Loucy (cell line): ENCODE measurements at regions not wholly inside any gene's neighbourhood (a gene's known extent, or its start where the extent isn't known, plus 50 kb on each side); places are given as distances from the start of the nearest gene placed in this dataset.
A peak's percentile ranks its signal among the peaks of the same experiment; 100 is the strongest.

Experiments
- H2AFZ ChIP-seq: fragments of 200-600 bp; sonication (generic); 2 replicates; pipeline ENCODE4 v1.6.0; 2016; ENCODE audit warnings: antibody characterized with exemption, mild to moderate bottlenecking, low read length, moderate library complexity
- H3F3A ChIP-seq: fragments of 200-600 bp; 2 replicates; pipeline ENCODE4 v1.6.0; 2016; ENCODE audit warnings: antibody characterized with exemption, low read depth, mild to moderate bottlenecking
- H3K27me3 ChIP-seq: fragments of 200-600 bp; sonication (generic); 2 replicates; pipeline ENCODE4 v1.6.1; 2014; ENCODE audit warnings: low read length, mild to moderate bottlenecking; ENCODE audit not compliant: insufficient read depth, poor library complexity, severe bottlenecking
- H3K36me3 ChIP-seq: fragments of 200-600 bp; sonication (generic); 2 replicates; pipeline ENCODE4 v1.6.1; 2016; ENCODE audit warnings: low read length; ENCODE audit not compliant: insufficient read depth
- H3K4me1 ChIP-seq: fragments of 200-600 bp; sonication (generic); 2 replicates; pipeline ENCODE4 v1.5.1; 2014; ENCODE audit warnings: low read length, mild to moderate bottlenecking; ENCODE audit not compliant: insufficient read depth, poor library complexity, severe bottlenecking
- H3K4me2 ChIP-seq: fragments of 200-600 bp; sonication (generic); 2 replicates; pipeline ENCODE4 v1.6.0; 2014; ENCODE audit warnings: antibody characterized with exemption, low read length, low read depth, mild to moderate bottlenecking; ENCODE audit not compliant: poor library complexity, severe bottlenecking
- H3K4me3 ChIP-seq: fragments of 200-600 bp; sonication (generic); 2 replicates; pipeline ENCODE4 v1.5.1; 2014; ENCODE audit warnings: low read length, mild to moderate bottlenecking, mixed read lengths; ENCODE audit not compliant: poor library complexity, severe bottlenecking
- H3K79me2 ChIP-seq: fragments of 200-600 bp; sonication (generic); 2 replicates; pipeline ENCODE4 v1.6.1; 2014; ENCODE audit warnings: low read length; ENCODE audit not compliant: insufficient read depth
- H3K9ac ChIP-seq: fragments of 200-600 bp; sonication (generic); 2 replicates; pipeline ENCODE4 v1.6.0; 2014; ENCODE audit warnings: mild to moderate bottlenecking, low read depth, low read length, moderate library complexity; ENCODE audit not compliant: poor library complexity, severe bottlenecking
- H3K9me2 ChIP-seq: fragments of 200-600 bp; sonication (generic); replicated peaks from 2 replicates; pipeline ENCODE4 v1.6.1; 2016; ENCODE audit warnings: low read depth, low read length, mixed read lengths
- H3K9me3 ChIP-seq: fragments of 200-600 bp; sonication (generic); 2 replicates; pipeline ENCODE4 v1.6.1; 2014; ENCODE audit warnings: mild to moderate bottlenecking, antibody characterized with exemption, low read length, low read depth; ENCODE audit not compliant: insufficient read depth
- H4K20me1 ChIP-seq: fragments of 200-600 bp; sonication (generic); 2 replicates; pipeline ENCODE4 v1.6.0; 2014; ENCODE audit warnings: antibody characterized with exemption, low read length, mild to moderate bottlenecking; ENCODE audit not compliant: insufficient read depth, poor library complexity, severe bottlenecking
- CTCF ChIP-seq: fragments of 200-600 bp; sonication (generic); conservative IDR thresholded peaks from 2 replicates; pipeline ENCODE4 v1.5.1; 2014; ENCODE audit warnings: mild to moderate bottlenecking, antibody characterized with exemption, low read length
- EZH2phosphoT487 ChIP-seq: fragments of 200-600 bp; IDR thresholded peaks from 2 replicates; pipeline ENCODE4 v1.6.1; 2018; ENCODE audit warnings: antibody characterized with exemption, mild to moderate bottlenecking, moderate library complexity, borderline replicate concordance

- Histone ChIP-seq H2AFZ (no peak overlapping the region), H3K79me2 (no peaks in the 10 kb centered on the region), H3K4me3 (no peak overlapping the region), H3K9me2 (no peaks in the 10 kb centered on the region), H3K4me2 (peak overlapping the region; percentile 35), H3K27me3 (no peaks in the 10 kb centered on the region), H3K9ac (no peak overlapping the region), H3K4me1 (peaks cover 17% of the 10 kb centered on the region), H4K20me1 (no peaks in the 10 kb centered on the region), H3K9me3 (no peaks in the 10 kb centered on the region), H3K36me3 (no peaks in the 10 kb centered on the region), H3F3A (no peaks in the 10 kb centered on the region)
- TF ChIP-seq CTCF: no peak
- no peak for TF ChIP-seq EZH2phosphoT487
Observed at GRCh38 chr2:175687465-175687864, 314.6 kb downstream of the LNPK start.

GRCh38 chr2:175686002-175686401, 316.1 kb downstream of the LNPK start:
- Histone ChIP-seq H3K27me3 (no peaks in the 10 kb centered on the region), H3K36me3 (no peaks in the 10 kb centered on the region), H3K4me2 (no peak overlapping the region), H3K9me2 (no peaks in the 10 kb centered on the region), H2AFZ (no peak overlapping the region), H3K9me3 (no peaks in the 10 kb centered on the region), H4K20me1 (no peaks in the 10 kb centered on the region), H3F3A (no peaks in the 10 kb centered on the region), H3K4me3 (no peak overlapping the region), H3K79me2 (no peaks in the 10 kb centered on the region), H3K4me1 (peaks cover 17% of the 10 kb centered on the region), H3K9ac (no peak overlapping the region)
- TF ChIP-seq CTCF (no peak), EZH2phosphoT487 (no peak)

GRCh38 chr2:175684466-175684865, 317.6 kb downstream of the LNPK start:
- Histone ChIP-seq H3K27me3 (no peaks in the 10 kb centered on the region), H2AFZ (no peak overlapping the region), H3K4me3 (no peak overlapping the region), H3K9ac (no peak overlapping the region), H3F3A (no peaks in the 10 kb centered on the region), H4K20me1 (no peaks in the 10 kb centered on the region), H3K79me2 (no peaks in the 10 kb centered on the region), H3K4me2 (no peak overlapping the region), H3K9me2 (no peaks in the 10 kb centered on the region), H3K4me1 (peaks cover 9% of the 10 kb centered on the region), H3K36me3 (no peaks in the 10 kb centered on the region), H3K9me3 (no peaks in the 10 kb centered on the region)
- TF ChIP-seq CTCF: no peak
- no peak for TF ChIP-seq EZH2phosphoT487
